GM21576 (cell line): ENCODE measurements at regions not wholly inside any gene's neighbourhood (a gene's known extent, or its start where the extent isn't known, plus 50 kb on each side); places are given as distances from the start of the nearest gene placed in this dataset.
A peak's percentile ranks its signal among the peaks of the same experiment; 100 is the strongest.
"Not testable (repeated sequence)": the region's sequence is repeated elsewhere in the genome, so short reads cannot be mapped to it uniquely, and the experiment has no call there.

Experiments used
- ATAC-seq: cut with Tn5 transposase; IDR thresholded peaks from one replicate; pipeline ENCODE4 v1.9.1; 2021; ENCODE audit warnings: mild to moderate bottlenecking, moderate library complexity; ENCODE audit not compliant: unreplicated experiment

DNA sequence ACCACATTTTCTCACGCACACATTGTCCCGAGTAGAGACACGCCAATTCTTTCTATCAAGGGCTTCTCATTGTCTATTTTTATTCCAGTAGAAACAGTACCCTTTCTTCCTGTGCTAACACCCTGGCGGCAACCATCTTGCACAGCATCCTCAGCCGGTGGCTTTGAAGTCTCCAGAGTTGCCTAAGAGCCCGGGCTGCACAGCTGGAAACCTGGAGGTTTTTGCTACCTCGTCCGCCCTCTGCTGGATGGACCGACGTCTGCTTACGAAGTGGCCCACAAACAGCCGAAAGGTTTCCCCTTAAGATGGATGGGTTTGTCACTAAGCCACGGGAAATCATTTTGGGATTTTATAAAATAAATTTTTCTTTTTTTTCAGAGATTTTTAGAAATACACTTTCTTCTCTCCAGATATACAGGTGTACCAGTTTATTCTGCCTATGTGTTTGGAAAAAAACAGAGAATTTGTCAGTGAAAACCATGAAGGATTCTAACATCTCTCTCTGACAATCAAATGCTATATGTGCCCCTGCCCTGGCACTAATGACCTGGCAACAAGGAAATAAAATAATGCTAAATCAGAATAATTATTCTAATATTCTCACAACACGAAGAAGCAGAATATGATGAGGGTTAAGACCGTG is 81.8 kb upstream of the FAM204A start:
- ATAC-seq, result peak; percentile 85

DNA sequence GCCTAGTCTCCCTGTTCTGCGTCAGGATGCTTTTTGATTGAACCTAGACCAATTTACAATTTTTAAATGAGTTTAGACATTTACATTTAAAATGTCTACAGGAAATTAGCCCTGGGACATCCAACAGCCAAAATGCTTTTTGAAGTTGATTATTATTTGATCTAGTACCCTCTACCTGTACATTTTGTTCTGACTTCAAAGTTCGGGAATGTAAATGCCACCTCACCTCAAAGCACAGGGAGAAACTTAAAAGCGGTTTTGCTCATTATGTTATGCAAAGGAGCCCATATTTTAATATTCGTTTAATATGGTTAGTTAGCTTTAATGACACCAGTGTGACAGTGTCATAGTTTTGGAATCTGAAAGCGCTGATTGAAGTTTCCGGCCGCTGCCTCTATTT is 80.1 kb upstream of the FAM204A start:
- no peak for ATAC-seq

DNA sequence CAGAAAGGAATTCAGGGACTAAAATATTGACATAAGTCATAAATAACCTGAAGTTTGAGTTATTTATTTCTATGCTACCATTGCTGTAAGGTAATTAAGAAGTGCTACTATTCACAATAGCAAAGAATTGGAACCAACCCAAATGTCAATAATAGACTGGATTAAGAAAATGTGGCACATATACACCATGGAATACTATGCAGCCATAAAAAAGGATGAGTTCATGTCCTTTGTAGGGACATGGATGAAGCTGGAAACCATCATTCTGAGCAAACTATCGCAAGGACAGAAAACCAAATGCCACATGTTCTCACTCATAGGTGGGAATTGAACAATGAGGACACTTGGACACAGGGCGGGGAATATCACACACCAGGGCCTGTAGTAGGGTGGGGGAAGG is 77.9 kb upstream of the FAM204A start:
- ATAC-seq, result not testable (repeated sequence)

DNA sequence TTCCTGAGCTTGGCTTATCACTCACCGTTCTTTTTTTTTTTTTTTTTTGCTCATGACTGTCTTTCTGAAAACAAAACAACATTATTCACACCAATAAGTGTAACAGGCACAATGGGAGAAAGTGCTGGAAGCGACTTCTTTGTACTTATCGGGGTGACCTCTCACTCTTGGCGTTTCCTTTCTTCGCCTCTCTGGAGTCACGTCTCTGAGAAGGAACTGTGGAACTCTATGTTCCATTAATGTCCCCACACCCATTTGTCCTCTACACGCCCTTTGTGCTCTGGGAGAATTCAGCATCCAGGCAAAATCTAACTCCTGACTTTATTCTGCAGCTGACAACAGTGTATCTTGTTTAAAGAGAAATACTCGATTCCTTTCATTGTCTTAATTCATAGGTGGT is 70.8 kb upstream of the FAM204A start:
- ATAC-seq, result no peak

DNA sequence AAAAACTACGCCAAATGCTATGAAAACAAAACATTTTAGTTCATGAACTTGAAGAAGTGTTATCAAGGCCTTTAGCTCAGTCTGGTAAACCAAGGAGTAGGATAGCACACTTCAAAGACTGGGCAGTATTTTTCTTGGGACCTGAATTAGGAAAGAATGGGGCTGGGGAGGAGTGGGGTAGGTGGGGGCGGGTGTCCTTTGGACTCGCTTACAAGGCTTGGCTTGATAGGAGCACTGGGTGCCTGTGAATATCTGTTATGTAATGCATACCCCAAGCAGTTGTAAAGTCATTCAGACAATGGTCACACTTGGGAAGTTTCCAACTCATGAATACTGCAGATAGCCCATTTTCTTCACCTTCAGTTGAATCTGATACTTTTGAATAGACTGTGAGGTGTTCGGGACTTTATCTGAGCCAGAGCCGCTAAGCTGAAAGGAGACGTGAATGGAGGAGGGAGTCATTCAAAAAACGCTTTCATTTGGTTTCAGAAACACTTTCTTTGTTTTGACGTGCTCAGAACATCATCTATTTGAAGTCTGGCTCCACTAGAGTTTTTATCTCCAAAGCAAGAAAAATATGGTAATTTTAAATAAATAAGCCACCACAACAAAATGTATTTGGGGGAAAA is 70.1 kb upstream of the FAM204A start:
- no peak for ATAC-seq

DNA sequence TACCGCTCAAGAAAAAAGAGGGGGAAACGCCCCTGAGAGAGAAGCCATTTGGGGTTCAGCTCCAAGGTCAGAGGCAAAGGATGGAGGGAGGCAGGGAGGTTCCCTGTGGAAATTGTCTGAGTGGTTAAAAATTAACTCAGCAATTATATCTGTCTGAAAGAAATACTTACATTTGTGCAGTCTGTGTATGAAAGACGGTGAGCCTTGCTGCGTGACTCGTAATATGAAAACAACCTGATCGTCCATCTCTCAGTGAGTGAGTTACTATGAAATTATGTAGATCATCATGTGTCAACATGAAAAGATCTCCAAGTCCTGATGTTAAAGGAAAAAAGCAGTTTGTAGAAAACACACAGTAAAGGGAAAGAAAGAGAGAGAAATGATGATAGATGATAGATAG is 67.2 kb upstream of the FAM204A start:
- ATAC-seq, result no peak

DNA sequence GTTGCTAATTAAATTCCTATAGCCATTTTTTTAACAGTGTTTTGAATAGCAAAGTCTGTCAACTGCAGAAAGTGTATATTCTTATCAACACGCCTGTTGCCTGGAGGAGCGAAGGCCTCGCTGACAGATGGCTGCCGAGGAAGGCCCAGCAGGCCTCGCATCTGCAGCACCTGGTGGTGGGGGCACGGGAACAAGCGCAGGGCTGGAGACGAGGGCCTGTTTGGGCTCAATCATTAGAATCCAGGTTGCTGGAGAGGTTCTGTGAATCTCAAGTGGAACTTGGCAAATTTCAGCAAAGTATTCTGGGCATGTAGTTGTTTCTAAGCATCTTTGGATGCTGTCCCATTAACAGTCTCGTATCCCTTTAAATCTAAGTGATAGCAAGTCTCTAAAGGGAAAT is 66.1 kb upstream of the FAM204A start:
- ATAC-seq, result no peak

DNA sequence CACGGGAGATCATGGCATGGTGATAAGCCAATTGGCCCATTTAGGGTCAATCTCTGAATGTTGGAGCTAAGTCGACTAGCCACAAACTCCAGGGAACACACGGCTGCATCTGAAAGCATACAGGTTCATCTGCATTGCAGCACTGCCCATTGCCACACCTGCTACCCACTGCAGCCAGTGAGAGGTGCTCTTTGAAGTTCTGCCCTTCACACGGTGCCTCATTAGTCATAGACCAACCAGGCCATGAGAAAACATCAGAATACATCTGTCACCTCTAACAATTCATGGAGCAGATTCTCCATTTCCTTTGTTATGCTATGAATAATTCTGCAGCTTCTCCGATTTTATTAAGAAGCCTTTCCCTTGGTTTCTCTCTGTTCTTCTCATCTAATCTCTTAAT is 65.7 kb upstream of the FAM204A start:
- ATAC-seq, result no peak

DNA sequence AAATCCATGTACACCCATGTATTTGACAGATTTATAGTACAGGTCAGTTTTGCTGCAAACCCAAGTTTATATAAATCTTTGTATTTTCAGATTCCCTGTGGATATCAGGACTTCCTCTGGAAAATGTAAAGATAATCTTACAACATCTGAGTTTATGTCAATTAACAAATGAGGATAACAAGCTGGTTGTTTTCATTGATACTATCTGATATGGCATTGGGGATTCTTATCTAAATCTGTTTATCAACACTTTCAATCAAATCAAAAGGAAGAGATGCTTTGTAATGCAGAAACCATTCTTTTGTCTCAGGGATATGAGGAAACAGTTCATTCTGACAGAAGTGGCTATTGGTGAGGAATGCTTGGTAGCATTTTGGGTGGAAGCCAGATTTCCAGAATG is 64.9 kb upstream of the FAM204A start:
- ATAC-seq, result no peak

DNA sequence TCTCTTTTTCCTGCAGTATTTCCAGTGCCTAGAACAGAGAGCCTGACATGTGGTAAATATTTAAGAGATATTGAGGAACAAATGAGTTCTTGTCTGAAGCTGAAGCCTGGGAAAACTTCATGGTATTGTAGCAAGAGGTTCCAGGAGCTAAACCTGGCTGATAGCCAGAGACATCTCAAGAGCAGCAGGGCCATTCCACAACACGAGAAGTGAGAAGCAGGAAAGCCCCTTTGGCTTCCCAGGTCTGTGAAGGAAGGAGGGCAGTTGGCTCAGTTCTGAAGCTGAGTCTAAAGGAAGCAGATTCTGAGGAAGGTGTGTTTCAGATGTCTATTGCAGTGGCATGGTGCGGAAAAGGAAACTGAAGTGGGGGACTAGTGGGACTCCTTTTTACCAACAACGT is 63.8 kb upstream of the FAM204A start:
- no peak for ATAC-seq

DNA sequence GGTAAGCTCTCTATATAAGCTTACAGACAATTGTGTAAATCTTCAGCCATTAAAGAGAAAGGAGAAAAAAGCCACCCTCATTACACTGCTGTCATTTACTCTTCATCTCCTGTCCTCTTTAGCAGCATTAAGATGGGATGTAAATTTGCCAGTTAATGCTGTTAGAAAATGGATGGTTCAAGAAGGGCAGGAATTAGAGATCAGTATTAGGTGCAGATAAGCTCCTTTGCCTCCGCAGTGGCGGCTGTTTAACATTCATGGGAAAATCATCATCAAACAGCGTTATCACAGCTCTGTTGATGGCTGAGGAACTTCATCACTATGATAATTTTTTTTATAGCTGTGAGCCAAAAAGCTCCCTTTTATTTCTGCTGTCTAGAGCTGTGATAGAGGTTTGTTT is 61.8 kb upstream of the FAM204A start:
- ATAC-seq, result no peak

DNA sequence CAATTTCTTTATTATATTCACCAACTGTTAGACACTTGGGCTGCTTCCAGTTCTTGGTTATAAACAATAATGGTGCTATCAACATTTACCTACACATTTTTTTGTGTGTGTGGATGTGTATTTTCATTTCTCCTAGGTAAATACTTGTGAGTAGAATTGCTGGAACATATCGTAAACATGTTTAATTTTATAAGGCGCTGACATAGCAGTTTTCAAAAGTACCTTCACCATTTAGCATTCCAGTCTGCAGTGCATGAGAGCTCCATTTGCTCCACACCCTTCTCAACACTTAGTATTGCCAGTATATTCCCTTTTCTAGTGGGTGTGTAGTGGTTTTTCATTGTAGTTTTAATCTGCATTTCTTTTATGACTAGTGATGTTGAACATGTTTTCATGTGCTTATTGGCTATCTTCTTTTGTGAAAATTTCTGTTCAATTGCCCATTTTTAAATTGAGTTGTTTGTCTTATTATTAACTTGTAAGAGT is 59.6 kb upstream of the FAM204A start:
- ATAC-seq, result no peak

DNA sequence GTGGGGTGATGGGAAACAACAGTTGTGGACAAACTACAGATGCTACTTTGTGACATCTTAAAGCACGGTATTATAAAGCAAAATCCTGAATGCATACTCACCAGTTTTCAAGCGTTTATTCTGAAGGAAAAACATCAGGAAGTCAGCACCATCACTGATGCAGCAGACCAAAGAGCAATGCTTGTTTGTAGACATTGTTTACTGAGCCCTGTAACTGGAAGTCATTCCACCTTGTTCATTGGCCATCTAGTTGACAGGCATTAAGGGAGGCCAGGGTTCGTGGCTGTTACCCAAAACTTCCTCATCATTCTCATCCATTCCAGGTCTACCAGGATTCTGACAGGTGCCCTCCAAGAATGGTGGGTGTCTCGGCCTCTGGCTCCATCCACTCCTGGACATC is 55.3 kb upstream of the FAM204A start:
- ATAC-seq, result no peak

DNA sequence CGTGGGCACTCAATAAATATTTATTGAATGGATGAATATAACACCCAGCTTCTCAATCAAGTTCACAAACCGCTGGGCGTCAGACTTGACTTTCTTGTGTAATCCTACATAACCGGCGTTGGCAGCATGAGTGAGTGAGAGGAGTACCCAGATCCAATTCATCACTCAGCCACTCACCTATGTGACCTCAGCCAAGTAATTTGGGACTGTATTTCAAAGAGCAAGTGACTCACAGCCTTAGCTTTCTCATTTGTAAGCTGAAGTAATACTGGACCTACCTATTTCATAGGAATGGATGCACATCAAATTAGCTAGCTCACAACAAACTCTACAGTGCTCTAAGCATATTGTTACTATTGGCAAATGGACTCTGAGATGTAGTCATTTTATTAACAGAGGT is 53.8 kb upstream of the FAM204A start:
- no peak for ATAC-seq

DNA sequence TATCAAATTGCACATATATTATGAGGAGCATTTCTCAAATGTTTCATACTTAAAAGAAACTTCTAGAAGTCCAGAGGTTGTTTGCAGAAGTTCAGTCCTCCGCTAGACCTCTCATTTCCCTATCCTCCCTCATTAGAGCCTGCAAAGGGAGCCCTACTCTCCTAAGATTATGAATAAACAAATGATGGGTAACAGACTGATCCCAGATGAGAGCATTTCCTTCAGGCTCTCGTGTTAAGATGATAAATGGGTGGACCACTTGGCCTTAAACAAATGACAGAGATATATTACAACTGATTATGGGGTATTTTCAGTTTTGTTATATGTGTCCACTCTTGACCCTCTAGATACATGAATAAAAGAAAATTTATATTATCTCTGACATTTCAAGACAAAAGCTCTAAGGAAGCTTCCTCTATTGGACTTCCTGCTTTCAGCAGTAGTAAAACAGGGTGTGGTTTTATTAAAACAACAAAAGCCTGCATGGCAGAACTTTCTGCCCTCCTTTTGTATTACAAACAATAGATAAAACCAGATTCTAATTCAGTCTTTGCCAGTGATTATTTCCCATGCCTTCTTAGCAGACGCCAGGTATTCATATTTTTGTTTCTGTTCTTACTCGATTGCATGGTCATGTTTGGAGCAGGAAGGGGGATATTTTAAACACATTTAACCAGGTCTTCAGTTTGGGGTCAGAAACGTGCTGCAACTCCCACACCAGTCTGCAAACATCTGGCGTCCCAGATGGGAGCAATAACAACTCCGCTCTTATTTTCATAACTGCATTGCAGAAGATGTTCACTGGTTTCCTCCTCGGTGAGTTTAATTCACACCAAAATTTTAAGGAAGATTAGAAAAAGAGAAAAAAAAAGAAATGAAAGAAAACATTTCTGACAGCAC is 52.4 kb upstream of the FAM204A start:
- no peak for ATAC-seq

DNA sequence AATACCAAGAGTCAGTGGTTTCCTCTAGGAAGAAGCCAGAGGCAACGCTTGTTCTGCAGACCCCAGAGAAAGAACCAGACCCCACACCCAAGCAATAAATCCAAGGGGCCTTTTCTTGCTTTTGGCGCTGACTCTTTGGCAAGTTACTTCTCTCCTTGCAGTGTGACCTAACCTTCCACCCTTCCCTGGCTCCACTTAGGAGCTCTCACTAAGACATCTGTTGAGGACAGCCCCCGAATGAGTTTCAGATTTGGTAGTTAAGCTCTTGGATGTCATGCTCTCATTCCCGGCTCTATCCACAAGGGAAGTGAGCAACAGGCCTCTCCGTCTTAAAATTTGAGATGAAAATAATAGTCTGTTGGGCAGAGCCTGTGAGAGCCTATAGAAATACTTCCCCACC is 50.6 kb upstream of the FAM204A start:
- ATAC-seq, result no peak
